Memory B cell (primary cell): ENCODE measurements at regions not wholly inside any gene's neighbourhood (a gene's known extent, or its start where the extent isn't known, plus 50 kb on each side); places are given as distances from the start of the nearest gene placed in this dataset.

ENCODE experiments used
- ATAC-seq: fragments of 150-1000 bp; cut with Tn5 transposase; 2 replicates; pipeline ENCODE4 v1.10.0; 2021; ENCODE audit warnings: low read depth, mild to moderate bottlenecking, moderate library complexity
- DNase-seq, 2 donors: peaks; one replicate each; pipeline ENCODE4 v3.0.0; 2022; ENCODE audit warnings: low spot score in 2 of 2
- H3K27ac Mint-ChIP-seq: one replicate; pipeline ENCODE4 v1.8.0; 2022; ENCODE audit warnings: mild to moderate bottlenecking, moderate library complexity, mixed read lengths
- H3K27me3 Mint-ChIP-seq: one replicate; pipeline ENCODE4 v1.8.0; 2022; ENCODE audit warnings: mixed read lengths
- H3K36me3 Mint-ChIP-seq: one replicate; pipeline ENCODE4 v1.8.0; 2022; ENCODE audit warnings: mild to moderate bottlenecking, mixed read lengths
- H3K4me1 Mint-ChIP-seq: one replicate; pipeline ENCODE4 v1.8.0; 2022; ENCODE audit warnings: mixed read lengths
- H3K4me3 Mint-ChIP-seq: one replicate; pipeline ENCODE4 v1.8.0; 2022; ENCODE audit warnings: mild to moderate bottlenecking, moderate library complexity, mixed read lengths
- H3K9me3 Mint-ChIP-seq: one replicate; pipeline ENCODE4 v1.8.0; 2022; ENCODE audit warnings: mixed read lengths

GRCh38 chr13:22099585-22099984 is 428.7 kb downstream of the FGF9 start:
- Mint-ChIP-seq H3K27ac (no peak overlapping the region), H3K4me3 (no peak overlapping the region), H3K9me3 (peaks cover 7% of the 10 kb centered on the region), H3K27me3 (no peaks in the 10 kb centered on the region), H3K36me3 (no peaks in the 10 kb centered on the region), H3K4me1 (peaks cover 3% of the 10 kb centered on the region)
- DNase-seq = no peak
- no peak for ATAC-seq

- DNase-seq = no peak
- peaks cover 3% of the 10 kb centered on the region for H3K4me1 Mint-ChIP-seq
Observed at GRCh38 chr13:22102271-22102670, 431.4 kb downstream of the FGF9 start.

DNA sequence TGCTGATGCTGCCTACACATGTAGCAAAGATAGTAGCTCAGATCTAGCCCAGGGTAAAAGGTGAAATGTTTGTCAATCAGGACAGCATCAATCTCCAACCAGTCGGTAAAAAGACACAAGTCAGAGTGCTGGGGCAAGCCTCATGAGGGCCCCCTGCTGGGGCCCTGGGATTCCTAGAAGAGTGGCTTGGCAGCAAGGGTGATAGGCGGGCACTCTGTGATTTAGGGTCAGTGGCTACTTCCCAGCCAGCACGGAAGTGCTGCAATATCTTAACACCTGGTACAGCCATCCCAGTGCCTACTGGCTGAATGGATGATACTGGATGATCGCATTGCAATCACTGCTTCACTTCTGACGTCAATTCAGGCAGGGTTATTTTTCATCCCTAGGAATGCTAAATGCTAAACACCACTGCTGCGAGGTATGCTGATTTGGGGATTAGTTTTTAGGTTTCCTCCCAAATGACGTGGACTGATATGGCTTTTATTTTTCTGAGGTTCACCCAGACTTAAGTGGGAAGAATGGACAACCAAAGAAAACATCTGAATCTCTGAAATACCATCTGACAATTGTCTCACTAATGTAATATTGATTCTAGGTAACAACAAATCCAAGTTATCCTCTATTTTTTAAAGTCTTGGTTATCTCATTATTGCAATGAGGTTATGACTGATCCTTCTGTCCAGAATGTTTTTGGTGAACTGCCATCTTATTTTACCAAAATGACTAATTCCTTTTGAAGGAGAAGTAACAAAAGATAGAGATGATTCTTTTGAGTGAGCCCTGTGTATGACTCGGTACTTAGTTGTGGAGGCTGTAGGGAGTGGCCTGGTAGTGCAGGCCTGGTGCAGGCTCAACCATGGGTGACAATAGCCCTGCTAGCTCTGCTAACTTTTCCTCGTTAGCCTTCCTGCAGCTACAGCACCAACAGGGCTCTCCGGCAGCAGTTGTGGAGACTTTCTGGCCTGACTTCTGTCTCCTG is 432.5 kb downstream of the FGF9 start:
- Mint-ChIP-seq H3K36me3 (no peaks in the 10 kb centered on the region), H3K27ac (no peak overlapping the region), H3K4me3 (no peak overlapping the region), H3K27me3 (peaks cover 1% of the 10 kb centered on the region), H3K9me3 (peaks cover 8% of the 10 kb centered on the region), H3K4me1 (no peaks in the 10 kb centered on the region)
- no peak for ATAC-seq
- DNase-seq = no peak

More at GRCh38 chr13:22102271-22102670, 431.4 kb downstream of the FGF9 start:
- Mint-ChIP-seq H3K4me3 (no peak overlapping the region), H3K27ac (no peak overlapping the region), H3K9me3 (peaks cover 8% of the 10 kb centered on the region), H3K36me3 (no peaks in the 10 kb centered on the region), H3K27me3 (peaks cover 1% of the 10 kb centered on the region)
- ATAC-seq = no peak

DNA sequence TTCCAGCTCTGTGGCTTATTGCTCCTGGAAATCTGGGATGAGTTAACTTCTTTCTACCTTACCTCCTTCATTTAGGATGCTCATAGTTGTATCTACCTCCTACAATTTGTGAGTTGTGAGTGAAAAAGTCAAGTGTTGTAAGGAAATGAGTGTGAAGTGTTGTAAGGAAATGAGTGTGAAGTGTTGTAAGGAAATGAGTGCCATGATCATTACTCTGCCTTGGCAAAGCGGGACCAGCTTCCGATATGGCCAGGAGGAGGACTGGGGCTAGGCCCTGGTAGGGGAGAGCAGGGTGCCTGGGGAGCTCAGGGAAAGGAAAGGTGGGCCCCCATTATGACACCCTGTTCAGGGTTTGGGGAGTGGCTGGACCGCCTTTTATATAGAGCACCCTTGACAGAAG is 435.2 kb downstream of the FGF9 start:
- ATAC-seq = no peak
- no peaks in the 10 kb centered on the region for H3K4me1 Mint-ChIP-seq
- no peaks in the 10 kb centered on the region for H3K36me3 Mint-ChIP-seq
- DNase-seq = no peak
- no peak overlapping the region for H3K4me3 Mint-ChIP-seq
- H3K27me3 Mint-ChIP-seq = peaks cover 1% of the 10 kb centered on the region
- peaks cover 3% of the 10 kb centered on the region for H3K9me3 Mint-ChIP-seq
- no peak overlapping the region for H3K27ac Mint-ChIP-seq

GRCh38 chr13:22107549-22107948 is 436.7 kb downstream of the FGF9 start:
- ATAC-seq (no peak), DNase-seq (no peak)
- Mint-ChIP-seq H3K27ac (no peak overlapping the region), H3K4me1 (no peaks in the 10 kb centered on the region), H3K36me3 (no peaks in the 10 kb centered on the region), H3K4me3 (no peak overlapping the region), H3K9me3 (peaks cover 2% of the 10 kb centered on the region), H3K27me3 (peaks cover 1% of the 10 kb centered on the region)

GRCh38 chr13:22108283-22108942 is 437.5 kb downstream of the FGF9 start:
- Mint-ChIP-seq H3K27me3 (peaks cover 1% of the 10 kb centered on the region), H3K4me3 (no peak overlapping the region), H3K36me3 (no peaks in the 10 kb centered on the region), H3K27ac (no peak overlapping the region), H3K4me1 (peaks cover 4% of the 10 kb centered on the region), H3K9me3 (peaks cover 4% of the 10 kb centered on the region)
- DNase-seq (no peak), ATAC-seq (no peak)

GRCh38 chr13:22108979-22109378 is 438.1 kb downstream of the FGF9 start:
- no peak for DNase-seq

GRCh38 chr13:22110368-22110767 is 439.5 kb downstream of the FGF9 start:
- peaks cover 16% of the 10 kb centered on the region for H3K4me1 Mint-ChIP-seq
- H3K9me3 Mint-ChIP-seq = peaks cover 4% of the 10 kb centered on the region
- DNase-seq (no peak), ATAC-seq (no peak)
- no peak overlapping the region for H3K4me3 Mint-ChIP-seq
- H3K27me3 Mint-ChIP-seq = peaks cover 1% of the 10 kb centered on the region
- H3K27ac Mint-ChIP-seq = no peak overlapping the region
- H3K36me3 Mint-ChIP-seq = no peaks in the 10 kb centered on the region

More at GRCh38 chr13:22108979-22109378, 438.1 kb downstream of the FGF9 start:
- no peak overlapping the region for H3K27ac Mint-ChIP-seq
- peaks cover 5% of the 10 kb centered on the region for H3K9me3 Mint-ChIP-seq
- peaks cover 1% of the 10 kb centered on the region for H3K27me3 Mint-ChIP-seq
- H3K36me3 Mint-ChIP-seq = no peaks in the 10 kb centered on the region
- H3K4me3 Mint-ChIP-seq = no peak overlapping the region
- ATAC-seq = no peak
- peaks cover 8% of the 10 kb centered on the region for H3K4me1 Mint-ChIP-seq

GRCh38 chr13:22111152-22111783 is 440.4 kb downstream of the FGF9 start:
- Mint-ChIP-seq H3K27ac (no peak overlapping the region), H3K27me3 (peaks cover 1% of the 10 kb centered on the region), H3K9me3 (peaks cover 4% of the 10 kb centered on the region), H3K36me3 (no peaks in the 10 kb centered on the region), H3K4me3 (no peak overlapping the region), H3K4me1 (peaks cover 20% of the 10 kb centered on the region)
- ATAC-seq = no peak
- DNase-seq = no peak

- no peak overlapping the region for H3K27ac Mint-ChIP-seq
- no peak overlapping the region for H3K4me3 Mint-ChIP-seq
- no peak for DNase-seq
- no peaks in the 10 kb centered on the region for H3K36me3 Mint-ChIP-seq
- H3K9me3 Mint-ChIP-seq = peaks cover 4% of the 10 kb centered on the region
- H3K27me3 Mint-ChIP-seq = peaks cover under 1% of the 10 kb centered on the region
- peaks cover 20% of the 10 kb centered on the region for H3K4me1 Mint-ChIP-seq
- ATAC-seq = no peak
Observed at GRCh38 chr13:22111961-22112360, 441.1 kb downstream of the FGF9 start.

GRCh38 chr13:22112956-22113745 is 442.3 kb downstream of the FGF9 start:
- DNase-seq (no peak), ATAC-seq (no peak)
- Mint-ChIP-seq H3K9me3 (peaks cover 4% of the 10 kb centered on the region), H3K36me3 (no peaks in the 10 kb centered on the region), H3K4me1 (peaks cover 20% of the 10 kb centered on the region), H3K27me3 (no peaks in the 10 kb centered on the region), H3K4me3 (no peak overlapping the region), H3K27ac (peak overlapping the region; percentile 96)

DNA sequence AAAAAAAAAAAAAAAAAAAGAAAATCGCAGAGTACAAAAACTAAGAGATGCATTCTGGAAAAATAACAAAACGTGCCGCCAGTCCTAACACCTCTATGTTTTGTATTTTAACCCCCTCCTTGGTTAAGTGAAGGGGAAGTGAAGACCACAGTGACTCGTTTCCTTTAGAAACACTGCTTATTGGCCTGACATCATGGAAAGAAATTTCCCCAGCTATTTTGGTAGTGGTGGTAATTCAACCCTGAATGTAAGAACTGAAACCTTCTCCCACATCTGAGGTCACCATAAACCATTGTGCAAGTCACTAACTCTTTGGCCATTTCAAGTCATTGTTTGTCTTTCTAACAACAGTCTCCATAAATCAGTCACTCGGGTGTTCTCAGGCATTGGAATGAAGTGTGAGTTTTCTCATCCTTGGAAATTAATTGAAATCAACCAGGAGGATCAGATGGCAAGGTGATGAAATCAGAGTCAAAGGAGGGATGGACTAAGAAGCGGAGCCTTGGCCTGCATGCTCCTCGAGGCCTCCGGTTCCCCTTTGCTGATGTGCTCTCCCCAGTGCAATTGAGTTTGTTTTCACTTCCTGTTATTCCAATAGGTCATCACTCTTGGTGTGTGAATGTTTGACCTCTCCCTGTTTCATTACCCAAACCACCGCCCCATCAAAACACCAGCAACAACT is 443.9 kb downstream of the FGF9 start:
- peak; percentile 47 to 56 for DNase-seq
- H3K27ac Mint-ChIP-seq = peak overlapping the region; percentile 96
- no peaks in the 10 kb centered on the region for H3K36me3 Mint-ChIP-seq
- H3K9me3 Mint-ChIP-seq = peaks cover 4% of the 10 kb centered on the region
- peak; percentile 86 for ATAC-seq
- H3K27me3 Mint-ChIP-seq = no peaks in the 10 kb centered on the region
- no peak overlapping the region for H3K4me3 Mint-ChIP-seq
- H3K4me1 Mint-ChIP-seq = peaks cover 20% of the 10 kb centered on the region

- Mint-ChIP-seq H3K27ac (no peak overlapping the region), H3K4me1 (peaks cover 29% of the 10 kb centered on the region), H3K9me3 (peaks cover 2% of the 10 kb centered on the region), H3K36me3 (no peaks in the 10 kb centered on the region), H3K4me3 (no peak overlapping the region), H3K27me3 (no peaks in the 10 kb centered on the region)
- ATAC-seq (no peak), DNase-seq (no peak)
Observed at GRCh38 chr13:22118158-22118557, 447.3 kb downstream of the FGF9 start.
